NT2/D1 (cell line): ENCODE measurements at regions not wholly inside any gene's neighbourhood (a gene's known extent, or its start where the extent isn't known, plus 50 kb on each side); places are given as distances from the start of the nearest gene placed in this dataset.

Source experiments
- DNase-seq: peaks from one replicate; pipeline ENCODE4 v3.0.0-alpha.2; 2011; ENCODE audit warnings: low read depth, low spot score
- H3K27me3 ChIP-seq: 2 replicates; pipeline ENCODE4 v1.6.0; 2011; ENCODE audit warnings: mild to moderate bottlenecking; ENCODE audit not compliant: insufficient read length, insufficient read depth
- H3K36me3 ChIP-seq: 2 replicates; pipeline ENCODE4 v1.6.1; 2011; ENCODE audit warnings: mild to moderate bottlenecking, low read length, mixed read lengths; ENCODE audit not compliant: insufficient read depth, insufficient read length
- H3K4me1 ChIP-seq: 2 replicates; pipeline ENCODE4 v1.5.1; 2011; ENCODE audit not compliant: insufficient read depth, insufficient read length
- H3K4me3 ChIP-seq: 2 replicates; pipeline ENCODE4 v1.5.1; 2011; ENCODE audit warnings: low read depth; ENCODE audit not compliant: insufficient read length
- H3K9ac ChIP-seq: 2 replicates; pipeline ENCODE4 v1.6.0; 2011; ENCODE audit warnings: low read depth; ENCODE audit not compliant: insufficient read length
- H3K9me3 ChIP-seq: 2 replicates; pipeline ENCODE4 v1.5.1; 2011; ENCODE audit warnings: mild to moderate bottlenecking, low read length; ENCODE audit not compliant: insufficient read depth
- SUZ12 ChIP-seq: IDR thresholded peaks from 2 replicates; pipeline ENCODE4 v1.6.1; 2011; ENCODE audit not compliant: insufficient read length, insufficient read depth; ENCODE audit errors: extremely low read depth
- YY1 ChIP-seq: IDR thresholded peaks from 2 replicates; pipeline ENCODE4 v1.6.1; 2011; ENCODE audit not compliant: insufficient read length, insufficient read depth
- ZNF274 ChIP-seq: IDR thresholded peaks from 2 replicates; pipeline ENCODE4 v1.6.1; 2011; ENCODE audit warnings: mild to moderate bottlenecking, low read depth, low read length

DNA sequence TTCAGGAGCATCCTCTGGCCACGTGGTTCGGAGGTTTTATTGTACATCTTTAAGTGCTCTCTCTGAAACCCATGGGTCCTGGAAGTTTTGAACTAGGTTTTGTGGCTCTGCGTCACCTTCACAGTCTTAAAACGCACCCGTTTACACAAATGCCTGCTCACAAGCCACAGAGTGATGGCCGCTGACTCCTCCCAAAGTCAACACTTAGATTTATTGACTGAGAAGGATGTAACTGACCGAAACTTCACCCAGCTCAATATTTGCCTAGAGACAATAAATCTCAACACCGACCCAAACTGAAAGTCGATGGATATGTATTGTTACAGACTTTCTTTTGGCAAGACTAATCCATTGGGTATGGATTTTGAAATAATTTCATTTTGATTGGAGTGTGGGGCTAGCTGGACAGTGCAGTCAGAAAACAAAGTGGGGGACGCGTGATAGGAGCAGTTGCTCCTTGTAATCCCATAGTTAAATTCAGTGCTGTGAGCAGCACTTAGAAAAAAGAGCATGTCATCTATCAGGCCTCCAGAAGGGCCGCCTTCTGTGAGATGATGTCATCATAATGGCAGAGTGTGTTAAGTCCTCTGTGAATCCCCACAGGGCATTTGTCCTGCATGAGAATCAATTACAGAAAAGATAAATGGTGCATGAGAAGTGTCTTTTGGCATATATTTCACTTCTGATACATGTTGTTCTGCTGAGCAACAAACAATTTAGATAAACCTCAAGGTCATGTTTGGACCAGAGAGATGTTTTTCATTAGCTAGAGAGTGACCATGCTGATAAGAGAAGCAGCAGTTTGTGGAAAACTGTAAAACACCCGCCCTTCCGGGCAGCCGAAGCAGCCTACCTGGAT, 183.7 kb downstream of the INO80D start:
- no peak for DNase-seq
- H3K36me3 ChIP-seq, result no peaks in the 10 kb centered on the region
- H3K4me3 ChIP-seq, result no peak overlapping the region
- no peaks in the 10 kb centered on the region for H3K4me1 ChIP-seq
- no peaks in the 10 kb centered on the region for H3K27me3 ChIP-seq
- TF ChIP-seq YY1 (no peak), SUZ12 (no peak), ZNF274 (no peak)
- H3K9me3 ChIP-seq, result no peaks in the 10 kb centered on the region
- no peak overlapping the region for H3K9ac ChIP-seq

DNA sequence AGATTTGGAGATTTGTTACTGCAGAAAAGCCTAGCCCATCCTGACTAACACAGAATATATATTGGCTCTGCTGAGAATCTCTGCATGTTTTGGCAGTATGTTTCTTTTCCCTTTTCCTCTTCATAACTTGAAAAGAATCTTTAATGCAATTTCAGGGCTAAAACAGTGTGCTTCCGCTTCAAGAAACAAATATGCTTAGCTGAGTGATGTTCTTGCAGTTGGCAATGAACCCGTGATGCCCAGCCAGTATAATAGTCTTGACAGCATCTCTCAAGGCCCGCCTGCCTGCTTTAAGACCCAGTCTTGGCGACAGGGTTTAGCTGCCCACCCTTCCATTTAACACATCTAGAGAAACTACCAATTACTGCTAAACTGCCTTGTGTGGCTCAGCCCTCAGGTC, 184.5 kb downstream of the INO80D start:
- no peaks in the 10 kb centered on the region for H3K4me1 ChIP-seq
- no peaks in the 10 kb centered on the region for H3K27me3 ChIP-seq
- H3K4me3 ChIP-seq, result no peak overlapping the region
- no peak for TF ChIP-seq SUZ12
- TF ChIP-seq YY1, result no peak
- TF ChIP-seq ZNF274, result no peak
- DNase-seq, result no peak
- H3K36me3 ChIP-seq, result no peaks in the 10 kb centered on the region
- no peaks in the 10 kb centered on the region for H3K9me3 ChIP-seq
- H3K9ac ChIP-seq, result no peak overlapping the region

DNA sequence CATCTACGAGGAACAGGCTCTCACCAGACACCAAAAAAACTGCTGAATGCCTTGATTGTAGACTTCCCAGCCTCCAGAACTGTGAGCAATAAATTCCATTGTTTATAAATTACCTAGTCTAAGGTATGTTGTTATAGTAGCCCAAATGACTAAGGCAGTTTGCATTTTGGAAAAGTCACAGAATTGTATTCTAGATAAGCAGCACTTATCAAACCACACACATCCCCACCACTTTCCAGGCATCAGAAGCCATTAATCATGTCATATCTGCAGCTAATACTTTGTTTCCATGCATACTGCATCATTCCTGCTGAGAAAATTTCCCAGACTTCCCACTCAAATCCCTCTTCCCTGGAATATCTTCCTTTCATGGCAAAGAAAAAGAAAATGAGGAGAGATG, 187.2 kb downstream of the INO80D start:
- Histone ChIP-seq H3K27me3 (no peaks in the 10 kb centered on the region), H3K9me3 (no peaks in the 10 kb centered on the region), H3K4me1 (no peaks in the 10 kb centered on the region), H3K4me3 (no peak overlapping the region), H3K36me3 (no peaks in the 10 kb centered on the region), H3K9ac (no peak overlapping the region)
- DNase-seq, result no peak
- no peak for TF ChIP-seq YY1
- TF ChIP-seq ZNF274, result no peak
- no peak for TF ChIP-seq SUZ12

DNA sequence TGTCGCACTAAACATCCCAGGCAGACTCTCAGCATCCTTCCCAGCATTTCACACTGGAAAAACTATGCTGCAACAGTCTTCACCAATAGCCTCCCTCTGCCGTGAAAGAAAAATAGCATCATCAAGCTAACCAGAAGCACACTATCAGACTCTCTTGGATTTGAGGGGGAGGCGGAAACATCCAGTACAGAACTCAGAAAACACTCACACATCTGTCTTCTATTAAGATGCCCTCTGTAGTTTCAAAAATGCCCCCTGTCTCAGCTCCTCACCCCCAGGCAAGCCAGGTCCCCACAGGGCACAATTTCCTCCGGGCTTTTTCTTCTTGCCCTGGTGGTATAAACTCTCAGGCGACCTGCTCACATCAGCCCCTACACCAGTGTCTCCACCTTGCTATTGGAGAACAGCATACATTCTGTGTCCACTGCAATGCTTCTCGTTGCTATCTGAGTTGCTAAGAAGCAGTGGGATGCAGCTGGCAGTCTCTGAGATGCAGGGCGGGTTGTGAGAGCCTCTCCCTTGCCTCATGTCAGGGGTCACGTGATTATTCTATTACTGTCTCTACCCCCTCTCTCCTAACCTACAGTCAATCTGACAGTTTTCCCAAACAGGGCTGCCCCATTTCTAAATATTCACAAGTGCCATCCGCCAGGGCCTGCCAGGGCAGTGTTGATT, 189.9 kb downstream of the INO80D start:
- TF ChIP-seq SUZ12, result no peak
- TF ChIP-seq ZNF274, result no peak
- no peak for TF ChIP-seq YY1
- no peaks in the 10 kb centered on the region for H3K4me1 ChIP-seq
- no peak for DNase-seq
- H3K27me3 ChIP-seq, result no peaks in the 10 kb centered on the region
- H3K9me3 ChIP-seq, result no peaks in the 10 kb centered on the region
- H3K9ac ChIP-seq, result no peak overlapping the region
- no peaks in the 10 kb centered on the region for H3K36me3 ChIP-seq
- H3K4me3 ChIP-seq, result no peak overlapping the region

DNA sequence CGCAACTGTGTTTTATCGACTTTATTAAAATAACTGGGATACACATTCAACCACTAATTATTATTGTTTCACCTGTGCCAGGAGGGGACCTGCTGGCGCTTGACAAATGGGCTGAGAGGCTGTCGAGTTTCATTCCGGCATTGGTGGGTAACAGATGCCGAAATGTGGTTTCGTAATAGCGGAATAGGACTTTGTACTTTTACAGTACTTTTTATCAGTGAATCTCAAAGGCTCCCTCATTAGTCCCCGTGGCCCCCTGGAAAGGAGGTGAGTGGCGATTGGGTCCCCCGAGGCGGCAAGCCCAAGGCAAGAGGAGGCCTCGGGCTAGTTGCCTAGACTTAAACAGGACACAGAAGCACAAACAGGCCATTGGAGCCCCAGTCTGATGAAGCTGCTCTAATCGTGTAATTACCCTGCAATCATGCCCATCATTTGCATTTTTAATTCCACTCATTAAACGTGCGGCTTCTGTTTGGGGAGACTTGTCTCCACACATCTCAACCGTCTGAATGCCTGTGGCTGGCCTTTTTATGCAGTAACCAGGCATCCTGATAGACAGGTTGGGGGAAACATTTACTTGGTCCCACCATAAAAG, 193.2 kb downstream of the INO80D start:
- TF ChIP-seq YY1, result no peak
- TF ChIP-seq SUZ12, result no peak
- no peak for TF ChIP-seq ZNF274
- H3K9ac ChIP-seq, result no peak overlapping the region
- no peaks in the 10 kb centered on the region for H3K9me3 ChIP-seq
- H3K36me3 ChIP-seq, result no peaks in the 10 kb centered on the region
- H3K4me3 ChIP-seq, result no peak overlapping the region
- H3K27me3 ChIP-seq, result no peaks in the 10 kb centered on the region
- DNase-seq, result no peak
- H3K4me1 ChIP-seq, result no peaks in the 10 kb centered on the region

DNA sequence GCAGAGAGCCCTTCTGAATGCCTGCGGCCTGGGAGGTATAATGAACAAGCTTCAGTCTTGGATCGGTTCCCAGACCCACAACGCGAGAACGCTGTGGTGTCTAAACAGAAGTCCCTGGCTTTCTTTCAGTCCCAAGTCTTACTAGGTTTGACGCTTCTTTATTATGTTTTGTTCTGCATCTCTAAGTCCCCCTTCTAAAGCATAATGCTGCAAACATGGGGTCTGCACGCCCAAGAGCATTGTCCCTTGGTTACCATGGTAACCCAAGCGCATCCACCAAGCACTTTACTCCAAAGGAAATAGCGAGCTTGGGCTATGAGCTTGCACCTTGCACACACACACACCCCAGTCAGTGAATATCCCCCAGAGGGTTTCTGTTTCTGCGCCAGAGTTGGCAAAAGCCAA, 193.7 kb downstream of the INO80D start:
- H3K36me3 ChIP-seq, result no peaks in the 10 kb centered on the region
- H3K27me3 ChIP-seq, result no peaks in the 10 kb centered on the region
- H3K4me3 ChIP-seq, result no peak overlapping the region
- H3K4me1 ChIP-seq, result no peaks in the 10 kb centered on the region
- no peak overlapping the region for H3K9ac ChIP-seq
- no peaks in the 10 kb centered on the region for H3K9me3 ChIP-seq
- no peak for TF ChIP-seq YY1
- TF ChIP-seq SUZ12, result no peak
- TF ChIP-seq ZNF274, result no peak
- DNase-seq, result no peak

DNA sequence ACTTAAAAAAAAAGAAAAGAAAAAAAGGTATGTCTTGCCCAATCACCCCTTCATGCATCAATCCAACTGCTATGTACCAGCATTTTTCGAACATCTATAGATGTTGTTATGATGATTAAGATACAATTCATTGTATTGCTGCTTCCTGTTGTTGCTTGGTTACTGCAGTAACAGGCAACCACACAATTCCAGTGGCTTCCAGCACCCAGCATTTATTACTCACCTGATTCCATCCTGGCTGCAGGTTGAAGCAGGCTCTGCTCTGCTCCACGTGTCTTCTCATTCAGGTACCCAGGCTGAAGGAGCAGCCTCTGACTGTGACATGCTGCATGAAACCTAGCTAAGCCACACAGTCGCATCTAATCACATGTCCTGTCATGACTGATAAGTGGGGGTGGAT, 196.9 kb downstream of the INO80D start:
- H3K4me1 ChIP-seq, result no peaks in the 10 kb centered on the region
- H3K36me3 ChIP-seq, result no peaks in the 10 kb centered on the region
- no peak overlapping the region for H3K4me3 ChIP-seq
- DNase-seq, result no peak
- TF ChIP-seq YY1, result no peak
- no peak for TF ChIP-seq SUZ12
- TF ChIP-seq ZNF274, result no peak
- H3K27me3 ChIP-seq, result no peaks in the 10 kb centered on the region
- H3K9ac ChIP-seq, result no peak overlapping the region
- H3K9me3 ChIP-seq, result peaks cover 8% of the 10 kb centered on the region; the same call in 1 of the 2 replicates
